Breast epithelium (tissue), 4 donors: ENCODE measurements at regions not wholly inside any gene's neighbourhood (a gene's known extent, or its start where the extent isn't known, plus 50 kb on each side); places are given as distances from the start of the nearest gene placed in this dataset.

Experiments used
- DNase-seq, 2 donors: peaks; one replicate each; pipeline ENCODE4 v3.0.0-alpha.2; 2019; ENCODE audit warnings: low spot score in 2 of 2
- H3K27ac ChIP-seq, 2 donors: fragments of 200-600 bp; sonication (generic) in 1 of 2; one replicate each; pipeline ENCODE4 v1.5.1; 2016 to 2019; ENCODE audit warnings: mild to moderate bottlenecking in 1 of 2
- H3K27me3 ChIP-seq, 2 donors: fragments of 200-600 bp; sonication (generic) in 1 of 2; one replicate each; pipeline versions ENCODE4 v1.5.1 to v1.6.0; 2017 to 2019; ENCODE audit warnings: control low read depth in 1 of 2, mild to moderate bottlenecking in 1 of 2
- H3K36me3 ChIP-seq: fragments of 200-600 bp; one replicate; pipeline ENCODE4 v1.5.1; 2019
- H3K4me1 ChIP-seq, 2 donors: fragments of 200-600 bp; sonication (generic); one replicate each; pipeline ENCODE4 v1.5.1; 2016 to 2019; ENCODE audit warnings: control low read depth in 1 of 2
- H3K4me3 ChIP-seq, 3 donors: fragments of 200-600 bp; sonication (generic); 1 replicate in 2 of 3; 2 replicates in 1 of 3; pipeline ENCODE4 v1.5.1; 2016 to 2019; ENCODE audit warnings: mild to moderate bottlenecking in 3 of 3, moderate library complexity in 2 of 3
- H3K9me3 ChIP-seq, 2 donors: fragments of 200-600 bp; sonication (generic) in 1 of 2; one replicate each; pipeline ENCODE4 v1.5.1; 2016 to 2019; ENCODE audit warnings: control low read depth in 1 of 2
- CTCF ChIP-seq, 3 donors: fragments of 450-650 bp; IDR thresholded peaks; one replicate each; pipeline ENCODE4 v1.5.1; 2016 to 2017; ENCODE audit warnings: antibody characterized with exemption in 3 of 3, mild to moderate bottlenecking in 3 of 3, moderate library complexity in 3 of 3
- POLR2A ChIP-seq: fragments of 450-650 bp; IDR thresholded peaks from one replicate; pipeline ENCODE4 v1.6.1; 2016; ENCODE audit warnings: antibody characterized with exemption, mild to moderate bottlenecking, moderate library complexity
- POLR2AphosphoS5 ChIP-seq, 3 donors: sonication (generic); formaldehyde crosslinking; IDR thresholded peaks; one replicate each; pipeline ENCODE4 v1.6.1; 2017; ENCODE audit warnings: antibody characterized with exemption in 3 of 3
- intact Hi-C: fragments of 100-400 bp; cut with DNase I; formaldehyde crosslinking; loops from one replicate; pipeline ENCODE4 v1.15.1; 2023; ENCODE audit warnings: low total_unique reads

GRCh38 chr4:91824773-91825172, 479.0 kb upstream of the GRID2 start:
- Histone ChIP-seq H3K4me1 (no peaks in the 10 kb centered on the region), H3K4me3 (no peak overlapping the region), H3K36me3 (no peaks in the 10 kb centered on the region), H3K9me3 (peaks cover 14 to 27% of the 10 kb centered on the region in 2 donors), H3K27ac (no peak overlapping the region), H3K27me3 (no peaks in the 10 kb centered on the region)
- no peak for DNase-seq
- TF ChIP-seq CTCF (IDR thresholded peaks at IDR 0.05) (no peak), POLR2A (no peak), POLR2AphosphoS5 (IDR thresholded peaks at IDR 0.05) (no peak)
- intact Hi-C loops: no loop called here

GRCh38 chr4:91826186-91826585, 477.6 kb upstream of the GRID2 start:
- Histone ChIP-seq H3K36me3 (no peaks in the 10 kb centered on the region), H3K27ac (no peak overlapping the region), H3K4me1 (no peaks in the 10 kb centered on the region), H3K27me3 (no peaks in the 10 kb centered on the region), H3K9me3 (peaks cover 8 to 32% of the 10 kb centered on the region in 2 donors), H3K4me3 (no peak overlapping the region)
- no peak for DNase-seq
- intact Hi-C loops: no loop called here
- TF ChIP-seq POLR2AphosphoS5 (IDR thresholded peaks at IDR 0.05) (no peak), CTCF (IDR thresholded peaks at IDR 0.05) (no peak), POLR2A (no peak)

GRCh38 chr4:91827914-91828313, 475.9 kb upstream of the GRID2 start:
- Histone ChIP-seq H3K27ac (no peak overlapping the region), H3K36me3 (no peaks in the 10 kb centered on the region), H3K27me3 (no peaks in the 10 kb centered on the region), H3K4me1 (no peaks in the 10 kb centered on the region), H3K4me3 (no peak overlapping the region), H3K9me3 (peaks cover 8 to 36% of the 10 kb centered on the region in 2 donors)
- intact Hi-C loops: no loop called here
- DNase-seq: no peak
- TF ChIP-seq CTCF (IDR thresholded peaks at IDR 0.05) (no peak), POLR2AphosphoS5 (IDR thresholded peaks at IDR 0.05) (no peak), POLR2A (no peak)

- Histone ChIP-seq H3K27me3 (no peaks in the 10 kb centered on the region), H3K27ac (no peak overlapping the region), H3K36me3 (no peaks in the 10 kb centered on the region), H3K4me1 (no peaks in the 10 kb centered on the region), H3K4me3 (no peak overlapping the region), H3K9me3 (peaks cover 14 to 50% of the 10 kb centered on the region in 2 donors)
- no peak for DNase-seq
- TF ChIP-seq CTCF (IDR thresholded peaks at IDR 0.05) (no peak), POLR2A (no peak), POLR2AphosphoS5 (IDR thresholded peaks at IDR 0.05) (no peak)
- intact Hi-C loops: no loop called here
Observed at GRCh38 chr4:91829531-91829930, 474.2 kb upstream of the GRID2 start.

GRCh38 chr4:91830681-91831395, 472.9 kb upstream of the GRID2 start:
- intact Hi-C loops: no loop called here

More at GRCh38 chr4:91830681-91831395, 472.9 kb upstream of the GRID2 start:
- DNase-seq: no peak
- Histone ChIP-seq H3K36me3 (no peaks in the 10 kb centered on the region), H3K4me1 (no peaks in the 10 kb centered on the region), H3K27me3 (no peaks in the 10 kb centered on the region), H3K4me3 (no peak overlapping the region), H3K27ac (no peak overlapping the region), H3K9me3 (peaks cover 18 to 43% of the 10 kb centered on the region in 2 donors)
- TF ChIP-seq POLR2A (no peak), POLR2AphosphoS5 (IDR thresholded peaks at IDR 0.05) (no peak), CTCF (IDR thresholded peaks at IDR 0.05) (no peak)
